Esophagus muscularis mucosa (tissue), 3 donors: ENCODE measurements at regions not wholly inside any gene's neighbourhood (a gene's known extent, or its start where the extent isn't known, plus 50 kb on each side); places are given as distances from the start of the nearest gene placed in this dataset.

Experiments
- POLR2A ChIP-seq: fragments of 450-650 bp; IDR thresholded peaks from one replicate; pipeline ENCODE4 v1.6.1; 2017; ENCODE audit warnings: antibody characterized with exemption, moderate library complexity, mild to moderate bottlenecking, low read depth
- TF ChIP-seq, protein P1 (sequence below), 3 experiments: fragments of 200-600 bp in 2 of 3; fragments of 450-650 bp in 1 of 3; sonication (generic) in 2 of 3; IDR thresholded peaks; one replicate each; pipeline ENCODE4 v1.5.1; 2017 to 2019; ENCODE audit warnings: antibody characterized with exemption in 3 of 3, mild to moderate bottlenecking in 2 of 3, moderate library complexity in 1 of 3

DNA sequence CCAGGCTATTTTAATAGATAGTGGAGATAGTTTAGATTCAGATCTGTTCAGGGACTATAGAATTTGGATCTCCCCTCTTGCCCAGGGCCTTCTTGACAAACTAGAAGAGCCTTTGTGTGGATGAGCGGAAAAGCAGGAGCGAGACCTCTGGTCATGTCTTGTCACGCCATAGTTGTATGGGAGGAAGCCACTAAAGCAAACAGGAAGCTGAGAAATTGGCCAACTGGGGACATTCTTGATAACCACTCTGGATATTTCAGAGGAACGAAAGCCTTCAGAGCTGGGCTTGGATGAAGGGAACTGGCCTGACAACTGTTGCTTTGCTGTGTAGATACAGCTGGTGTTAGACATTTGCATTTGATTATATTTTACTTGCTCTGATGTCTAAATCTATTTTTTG lies 54.1 kb upstream of the EXOC2 start:
- TF ChIP-seq, protein P1, sequence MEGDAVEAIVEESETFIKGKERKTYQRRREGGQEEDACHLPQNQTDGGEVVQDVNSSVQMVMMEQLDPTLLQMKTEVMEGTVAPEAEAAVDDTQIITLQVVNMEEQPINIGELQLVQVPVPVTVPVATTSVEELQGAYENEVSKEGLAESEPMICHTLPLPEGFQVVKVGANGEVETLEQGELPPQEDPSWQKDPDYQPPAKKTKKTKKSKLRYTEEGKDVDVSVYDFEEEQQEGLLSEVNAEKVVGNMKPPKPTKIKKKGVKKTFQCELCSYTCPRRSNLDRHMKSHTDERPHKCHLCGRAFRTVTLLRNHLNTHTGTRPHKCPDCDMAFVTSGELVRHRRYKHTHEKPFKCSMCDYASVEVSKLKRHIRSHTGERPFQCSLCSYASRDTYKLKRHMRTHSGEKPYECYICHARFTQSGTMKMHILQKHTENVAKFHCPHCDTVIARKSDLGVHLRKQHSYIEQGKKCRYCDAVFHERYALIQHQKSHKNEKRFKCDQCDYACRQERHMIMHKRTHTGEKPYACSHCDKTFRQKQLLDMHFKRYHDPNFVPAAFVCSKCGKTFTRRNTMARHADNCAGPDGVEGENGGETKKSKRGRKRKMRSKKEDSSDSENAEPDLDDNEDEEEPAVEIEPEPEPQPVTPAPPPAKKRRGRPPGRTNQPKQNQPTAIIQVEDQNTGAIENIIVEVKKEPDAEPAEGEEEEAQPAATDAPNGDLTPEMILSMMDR (IDR thresholded peaks at IDR 0.05), result no peak
- TF ChIP-seq POLR2A, result no peak
